ENCODE measurements at regions not wholly inside any gene's neighbourhood (a gene's known extent, or its start where the extent isn't known, plus 50 kb on each side); places are given as distances from the start of the nearest gene placed in this dataset.

DNA sequence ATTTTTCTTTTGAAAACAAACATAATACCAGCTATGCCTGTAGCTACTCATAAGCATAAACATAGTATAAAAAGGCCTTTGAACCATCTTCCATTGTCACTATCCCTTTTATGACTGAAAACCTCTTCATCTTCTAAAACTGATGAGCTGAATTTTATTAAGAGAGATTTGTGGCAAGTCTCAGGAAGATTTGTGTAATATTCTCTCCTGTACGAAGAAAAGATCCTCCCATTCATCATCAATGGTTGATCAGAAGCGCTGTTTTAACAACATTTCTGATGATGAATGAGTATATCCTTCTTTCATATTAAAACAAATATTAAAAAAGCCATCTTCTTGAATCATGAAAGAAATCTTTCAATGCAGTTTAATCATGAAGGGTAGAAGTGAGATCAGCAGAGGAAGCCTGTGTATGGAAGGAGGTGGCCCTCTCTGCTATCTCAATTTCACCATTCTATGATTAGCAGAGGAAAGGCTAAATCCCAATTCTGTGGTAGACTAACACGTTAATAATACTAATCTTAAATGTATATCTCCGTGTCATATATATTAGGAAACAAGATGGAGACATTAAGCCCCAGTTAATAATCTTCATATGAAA, 430.2 kb downstream of the FRK start:
- no peak overlapping the region for H3K4me3 ChIP-seq (ENCODE audit: low read depth, low read length)
- no peaks in the 10 kb centered on the region for H3K27me3 ChIP-seq (ENCODE audit: control insufficient read depth, insufficient read depth, low read length)
- H3K36me3 ChIP-seq (ENCODE audit: control insufficient read depth, insufficient read depth, low read length) = no peaks in the 10 kb centered on the region
- H3K4me1 ChIP-seq = no peaks in the 10 kb centered on the region
- H3K9ac ChIP-seq = no peak overlapping the region
- H2AFZ ChIP-seq = no peak overlapping the region
- no peak overlapping the region for H3K27ac ChIP-seq
- no peaks in the 10 kb centered on the region for H3K9me3 ChIP-seq (ENCODE audit: control insufficient read depth, low read length)
- TF ChIP-seq, protein P1, sequence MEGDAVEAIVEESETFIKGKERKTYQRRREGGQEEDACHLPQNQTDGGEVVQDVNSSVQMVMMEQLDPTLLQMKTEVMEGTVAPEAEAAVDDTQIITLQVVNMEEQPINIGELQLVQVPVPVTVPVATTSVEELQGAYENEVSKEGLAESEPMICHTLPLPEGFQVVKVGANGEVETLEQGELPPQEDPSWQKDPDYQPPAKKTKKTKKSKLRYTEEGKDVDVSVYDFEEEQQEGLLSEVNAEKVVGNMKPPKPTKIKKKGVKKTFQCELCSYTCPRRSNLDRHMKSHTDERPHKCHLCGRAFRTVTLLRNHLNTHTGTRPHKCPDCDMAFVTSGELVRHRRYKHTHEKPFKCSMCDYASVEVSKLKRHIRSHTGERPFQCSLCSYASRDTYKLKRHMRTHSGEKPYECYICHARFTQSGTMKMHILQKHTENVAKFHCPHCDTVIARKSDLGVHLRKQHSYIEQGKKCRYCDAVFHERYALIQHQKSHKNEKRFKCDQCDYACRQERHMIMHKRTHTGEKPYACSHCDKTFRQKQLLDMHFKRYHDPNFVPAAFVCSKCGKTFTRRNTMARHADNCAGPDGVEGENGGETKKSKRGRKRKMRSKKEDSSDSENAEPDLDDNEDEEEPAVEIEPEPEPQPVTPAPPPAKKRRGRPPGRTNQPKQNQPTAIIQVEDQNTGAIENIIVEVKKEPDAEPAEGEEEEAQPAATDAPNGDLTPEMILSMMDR (IDR thresholded peaks at IDR 0.05) = no peak
- H3K79me2 ChIP-seq = no peaks in the 10 kb centered on the region
- no peak overlapping the region for H3K4me2 ChIP-seq (ENCODE audit: low read length)

DNA sequence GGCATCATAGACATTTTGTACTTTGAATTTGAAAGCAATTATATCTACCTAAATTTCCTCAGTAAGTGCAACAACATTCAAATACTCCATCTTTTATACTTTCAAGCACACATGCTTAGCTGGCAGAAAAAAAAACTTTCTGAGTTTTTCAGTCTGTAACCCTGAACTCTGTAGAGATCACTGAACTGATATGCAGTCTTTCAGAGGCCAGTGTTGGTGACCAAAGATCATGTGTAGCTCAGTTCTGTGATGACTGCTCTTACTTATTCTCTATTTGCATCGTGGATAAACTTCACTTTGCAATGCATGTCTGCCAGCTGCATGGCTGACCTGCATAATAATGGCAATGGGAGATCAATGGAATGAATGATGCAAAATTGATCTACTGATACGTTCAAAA, 431.3 kb downstream of the FRK start:
- Histone ChIP-seq H3K4me3 (ENCODE audit: low read depth, low read length) (no peak overlapping the region), H3K27me3 (ENCODE audit: control insufficient read depth, insufficient read depth, low read length) (no peaks in the 10 kb centered on the region), H3K9ac (no peak overlapping the region), H3K79me2 (no peaks in the 10 kb centered on the region), H2AFZ (no peak overlapping the region), H3K27ac (no peak overlapping the region), H3K4me1 (no peaks in the 10 kb centered on the region), H3K36me3 (ENCODE audit: control insufficient read depth, insufficient read depth, low read length) (no peaks in the 10 kb centered on the region), H3K9me3 (ENCODE audit: control insufficient read depth, low read length) (no peaks in the 10 kb centered on the region), H3K4me2 (ENCODE audit: low read length) (no peak overlapping the region)
- TF ChIP-seq, protein P1 (IDR thresholded peaks at IDR 0.05) = no peak

DNA sequence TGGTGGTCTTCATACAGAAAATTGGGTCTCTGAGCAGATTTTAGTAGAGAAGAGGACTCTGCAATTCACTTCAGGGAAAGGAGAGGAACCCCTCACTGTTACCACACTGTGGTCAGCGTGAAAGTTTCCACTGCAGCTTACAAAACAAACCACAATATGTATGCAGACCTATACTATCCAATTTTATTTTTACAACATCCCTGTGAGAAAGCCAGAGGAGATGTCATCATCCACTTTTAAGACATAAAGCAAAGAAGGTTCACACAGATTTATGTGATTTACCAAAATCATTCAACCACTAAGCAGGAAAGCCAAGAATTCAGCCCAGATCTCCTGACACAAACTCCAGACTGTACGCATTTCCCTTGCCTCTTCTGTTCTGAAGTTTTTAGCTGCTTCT, 442.4 kb downstream of the FRK start:
- Histone ChIP-seq H3K9me3 (ENCODE audit: control insufficient read depth, low read length) (no peaks in the 10 kb centered on the region), H3K9ac (no peak overlapping the region), H3K79me2 (no peaks in the 10 kb centered on the region), H3K36me3 (ENCODE audit: control insufficient read depth, insufficient read depth, low read length) (no peaks in the 10 kb centered on the region), H3K4me2 (ENCODE audit: low read length) (no peak overlapping the region), H3K4me1 (no peaks in the 10 kb centered on the region), H2AFZ (no peak overlapping the region), H3K27ac (no peak overlapping the region), H3K4me3 (ENCODE audit: low read depth, low read length) (no peak overlapping the region), H3K27me3 (ENCODE audit: control insufficient read depth, insufficient read depth, low read length) (no peaks in the 10 kb centered on the region)
- TF ChIP-seq, protein P1 (IDR thresholded peaks at IDR 0.05) = no peak

DNA sequence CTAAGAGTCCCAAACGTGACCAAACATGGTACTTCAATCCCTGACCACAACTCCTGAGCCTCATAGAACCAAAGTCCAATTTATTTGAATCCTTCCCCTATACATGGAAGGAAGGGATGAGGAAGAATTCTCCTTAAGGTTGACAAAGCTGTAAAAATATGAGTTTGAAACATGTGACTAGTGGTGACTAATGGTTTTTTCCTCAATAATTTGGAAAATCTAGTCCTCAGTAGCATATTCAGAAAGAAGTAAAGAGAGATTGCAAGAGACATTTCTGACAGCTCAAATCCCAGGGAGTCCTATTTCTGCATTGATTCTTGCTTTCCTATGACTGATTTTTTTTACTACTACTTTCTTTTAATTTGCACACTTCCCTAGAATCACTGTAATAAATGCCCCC, 443.7 kb downstream of the FRK start:
- Histone ChIP-seq H3K27me3 (ENCODE audit: control insufficient read depth, insufficient read depth, low read length) (no peaks in the 10 kb centered on the region), H3K9ac (no peak overlapping the region), H3K9me3 (ENCODE audit: control insufficient read depth, low read length) (no peaks in the 10 kb centered on the region), H3K4me3 (ENCODE audit: low read depth, low read length) (no peak overlapping the region), H2AFZ (no peak overlapping the region), H3K27ac (no peak overlapping the region), H3K4me2 (ENCODE audit: low read length) (no peak overlapping the region), H3K4me1 (no peaks in the 10 kb centered on the region), H3K36me3 (ENCODE audit: control insufficient read depth, insufficient read depth, low read length) (no peaks in the 10 kb centered on the region), H3K79me2 (no peaks in the 10 kb centered on the region)
- TF ChIP-seq, protein P1 (IDR thresholded peaks at IDR 0.05) = no peak

DNA sequence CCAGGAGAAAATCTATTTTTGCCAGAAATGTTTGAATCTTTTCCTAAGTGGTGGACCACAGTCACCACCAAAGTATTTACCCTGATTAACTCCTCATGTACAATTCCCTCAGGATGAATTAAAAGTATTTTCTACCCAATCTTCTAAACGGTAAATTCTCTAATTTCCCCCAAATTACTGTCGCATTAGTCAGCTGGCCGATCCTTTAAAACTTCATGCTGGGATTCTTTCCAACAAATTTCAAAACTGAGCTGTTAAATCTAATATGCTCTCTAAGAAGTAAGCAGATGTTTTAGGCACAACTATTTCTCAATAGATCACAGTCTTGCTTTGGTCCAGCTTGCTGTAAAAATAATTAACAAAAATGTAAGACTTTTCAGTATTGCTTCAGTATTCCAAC, 447.2 kb downstream of the FRK start:
- Histone ChIP-seq H3K9me3 (ENCODE audit: control insufficient read depth, low read length) (no peaks in the 10 kb centered on the region), H3K36me3 (ENCODE audit: control insufficient read depth, insufficient read depth, low read length) (no peaks in the 10 kb centered on the region), H3K4me3 (ENCODE audit: low read depth, low read length) (no peak overlapping the region), H3K4me2 (ENCODE audit: low read length) (no peak overlapping the region), H3K27me3 (ENCODE audit: control insufficient read depth, insufficient read depth, low read length) (no peaks in the 10 kb centered on the region), H3K4me1 (no peaks in the 10 kb centered on the region), H3K27ac (no peak overlapping the region), H2AFZ (no peak overlapping the region), H3K79me2 (no peaks in the 10 kb centered on the region), H3K9ac (no peak overlapping the region)
- TF ChIP-seq, protein P1 (IDR thresholded peaks at IDR 0.05) = no peak
